ENCODE measurements at regions not wholly inside any gene's neighbourhood (a gene's known extent, or its start where the extent isn't known, plus 50 kb on each side); places are given as distances from the start of the nearest gene placed in this dataset.
A peak's percentile ranks its signal among the peaks of the same experiment; 100 is the strongest.

DNA sequence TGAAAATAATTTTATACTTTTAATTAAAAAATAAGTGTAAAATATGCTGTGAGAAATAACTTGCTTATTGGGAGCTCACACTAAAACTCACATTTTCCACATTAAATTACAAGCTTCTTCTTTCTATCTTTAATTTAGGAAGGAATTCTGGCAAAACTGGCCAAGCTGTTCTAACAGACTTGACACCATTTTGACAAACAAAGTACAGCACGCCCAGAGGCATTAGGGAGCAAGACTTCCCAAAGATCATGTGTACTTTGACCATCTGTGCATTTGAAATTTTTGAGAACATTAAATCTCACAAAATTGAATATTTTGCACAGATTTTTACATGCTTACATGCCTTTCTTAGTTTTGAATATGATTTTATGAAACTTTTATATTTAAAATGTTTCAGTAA is 1288.4 kb upstream of the CADM2 start:
- ATAC-seq, result no peak

GRCh38 chr3:83683937-83684598 is 1274.7 kb upstream of the CADM2 start:
- no peak for ATAC-seq
- intact Hi-C loops (cut with DNase I), result no loop called here

More for the DNA sequence above, 1288.4 kb upstream of the CADM2 start:
- DNase-seq (ENCODE audit: missing footprints), result no peak
- intact Hi-C loops (cut with DNase I), result no loop called here

GRCh38 chr3:83706669-83707068 is 1252.1 kb upstream of the CADM2 start:
- DNase-seq (ENCODE audit: missing footprints) (no peak), ATAC-seq (no peak)
- intact Hi-C loops (cut with DNase I), result no loop called here

More at GRCh38 chr3:83683937-83684598, 1274.7 kb upstream of the CADM2 start:
- DNase-seq (ENCODE audit: missing footprints), result no peak

GRCh38 chr3:83715307-83715706 is 1243.5 kb upstream of the CADM2 start:
- no peak for ATAC-seq
- intact Hi-C loops (cut with DNase I), result no loop called here
- DNase-seq (ENCODE audit: missing footprints), result no peak

- no peak for ATAC-seq
- intact Hi-C loops (cut with DNase I), result no loop called here
- DNase-seq (ENCODE audit: missing footprints), result no peak
Measured at GRCh38 chr3:83729576-83729975, 1229.2 kb upstream of the CADM2 start.

GRCh38 chr3:83734656-83735055 is 1224.1 kb upstream of the CADM2 start:
- DNase-seq (ENCODE audit: missing footprints) (no peak), ATAC-seq (no peak)
- intact Hi-C loops (cut with DNase I), result no loop called here

GRCh38 chr3:83738202-83738601 is 1220.6 kb upstream of the CADM2 start:
- no peak for DNase-seq (ENCODE audit: missing footprints)
- no peak for ATAC-seq
- intact Hi-C loops (cut with DNase I), result no loop called here

- ATAC-seq, result peak; percentile 52
- intact Hi-C loops (cut with DNase I), result no loop called here
- DNase-seq (ENCODE audit: missing footprints), result no peak
Measured at GRCh38 chr3:83740504-83740903, 1218.3 kb upstream of the CADM2 start.

DNA sequence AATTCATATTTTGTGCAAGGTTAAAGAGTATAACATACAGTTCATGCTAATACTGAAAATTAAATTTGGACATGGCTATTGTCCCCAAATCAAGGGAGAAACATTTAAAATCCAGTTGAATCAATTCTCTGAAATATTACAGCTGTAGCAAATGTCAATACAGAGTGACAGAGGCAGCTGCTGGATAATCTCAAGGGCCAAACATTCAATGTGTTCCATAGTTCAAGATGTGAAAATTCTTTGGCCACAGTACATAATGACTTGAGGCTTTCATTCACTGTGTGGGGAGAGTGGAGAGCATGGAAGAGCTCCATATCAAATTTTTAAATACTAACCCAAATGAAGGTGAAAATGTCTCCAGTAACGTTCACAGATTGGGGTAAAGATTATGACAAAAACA is 1192.8 kb upstream of the CADM2 start:
- intact Hi-C loops (cut with DNase I), result no loop called here
- no peak for DNase-seq (ENCODE audit: missing footprints)
- ATAC-seq, result no peak

GRCh38 chr3:83769791-83770663 is 1188.8 kb upstream of the CADM2 start:
- intact Hi-C loops (cut with DNase I), result no loop called here
- DNase-seq (ENCODE audit: missing footprints), result no peak
- no peak for ATAC-seq

DNA sequence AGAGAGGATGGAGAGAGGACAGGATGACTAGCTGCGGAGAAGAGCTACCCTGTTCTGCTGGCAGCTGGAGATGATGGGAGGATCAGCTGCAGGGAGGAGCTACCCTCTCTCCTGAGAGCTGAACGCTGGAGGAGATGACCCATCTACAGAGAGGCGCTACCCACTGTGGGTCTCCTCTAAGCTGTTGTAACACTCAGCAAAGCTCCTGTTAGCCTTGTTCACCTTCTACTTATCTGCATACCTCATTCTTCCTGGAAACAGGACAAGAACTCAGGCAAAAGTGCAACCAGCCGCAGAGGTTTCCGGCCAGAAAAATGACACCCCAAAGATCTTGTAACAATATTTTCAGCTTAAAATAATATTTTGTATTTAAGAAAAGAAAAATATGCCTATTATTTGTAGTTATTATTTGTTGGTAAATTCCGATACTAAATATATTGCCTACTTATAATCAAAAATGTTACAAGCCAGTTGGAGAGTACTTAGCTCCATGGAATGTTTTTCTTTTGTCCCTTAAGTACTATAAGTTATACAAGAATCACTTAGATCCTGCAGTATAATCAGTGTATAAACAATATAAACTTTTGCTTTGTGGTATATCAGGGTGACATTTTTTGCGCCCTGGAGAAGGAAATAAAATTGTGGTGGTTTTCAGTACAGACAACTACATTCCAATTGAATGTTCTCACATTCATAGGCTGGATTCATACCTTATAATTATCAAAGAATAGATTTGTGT is 1188.0 kb upstream of the CADM2 start:
- intact Hi-C loops (cut with DNase I), result no loop called here
- ATAC-seq, result no peak
- no peak for DNase-seq (ENCODE audit: missing footprints)

GRCh38 chr3:83802801-83803200 is 1156.0 kb upstream of the CADM2 start:
- no peak for DNase-seq (ENCODE audit: missing footprints)
- intact Hi-C loops (cut with DNase I), result no loop called here
- no peak for ATAC-seq

DNA sequence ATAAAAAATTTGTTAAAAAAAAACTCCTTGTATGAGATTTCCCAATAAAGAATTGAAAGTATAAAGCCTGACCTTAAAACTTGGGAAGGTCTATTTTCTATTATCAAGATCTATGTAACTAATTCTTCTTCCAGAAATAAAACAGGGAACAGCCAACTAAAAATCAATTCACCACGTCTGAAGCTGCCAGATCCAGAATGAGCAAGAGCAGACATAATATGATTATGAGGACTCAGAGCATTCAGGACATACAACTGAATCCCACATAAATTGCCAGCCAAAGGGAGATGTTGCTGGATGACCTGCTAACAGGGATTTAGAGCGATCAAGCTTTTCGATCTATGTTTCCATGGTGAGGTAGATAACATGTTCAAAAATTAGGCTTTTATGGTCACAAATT is 1151.3 kb upstream of the CADM2 start:
- intact Hi-C loops (cut with DNase I), result no loop called here
- DNase-seq (ENCODE audit: missing footprints) (no peak), ATAC-seq (no peak)

- no peak for ATAC-seq
- no peak for DNase-seq (ENCODE audit: missing footprints)
- intact Hi-C loops (cut with DNase I), result no loop called here
Measured at GRCh38 chr3:83813176-83813575, 1145.6 kb upstream of the CADM2 start.

GRCh38 chr3:83816653-83817052 is 1142.1 kb upstream of the CADM2 start:
- DNase-seq (ENCODE audit: missing footprints) (no peak), ATAC-seq (no peak)
- intact Hi-C loops (cut with DNase I), result no loop called here

- DNase-seq (ENCODE audit: missing footprints) (no peak), ATAC-seq (no peak)
- intact Hi-C loops (cut with DNase I), result no loop called here
Measured at GRCh38 chr3:83821506-83821905, 1137.3 kb upstream of the CADM2 start.

DNA sequence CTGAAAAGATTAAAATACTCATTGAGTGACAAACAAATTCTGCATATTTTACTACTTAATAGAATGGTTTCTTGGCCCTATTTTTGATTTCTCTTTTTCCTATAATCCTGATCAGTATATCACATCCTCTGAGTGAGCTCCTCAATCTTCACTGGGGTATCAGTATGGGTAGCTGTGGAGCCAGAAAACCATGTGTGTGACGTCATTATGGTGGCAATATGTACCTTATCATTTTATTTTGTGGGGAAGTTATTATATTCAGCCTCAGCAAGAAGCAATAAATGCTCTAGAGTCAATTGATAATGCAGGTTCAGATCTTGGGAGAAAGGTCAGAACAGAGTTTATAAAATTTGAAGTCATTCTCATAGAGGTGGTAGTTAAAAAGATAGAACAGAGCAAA is 1135.7 kb upstream of the CADM2 start:
- DNase-seq (ENCODE audit: missing footprints) (no peak), ATAC-seq (no peak)
- intact Hi-C loops (cut with DNase I), result no loop called here

DNA sequence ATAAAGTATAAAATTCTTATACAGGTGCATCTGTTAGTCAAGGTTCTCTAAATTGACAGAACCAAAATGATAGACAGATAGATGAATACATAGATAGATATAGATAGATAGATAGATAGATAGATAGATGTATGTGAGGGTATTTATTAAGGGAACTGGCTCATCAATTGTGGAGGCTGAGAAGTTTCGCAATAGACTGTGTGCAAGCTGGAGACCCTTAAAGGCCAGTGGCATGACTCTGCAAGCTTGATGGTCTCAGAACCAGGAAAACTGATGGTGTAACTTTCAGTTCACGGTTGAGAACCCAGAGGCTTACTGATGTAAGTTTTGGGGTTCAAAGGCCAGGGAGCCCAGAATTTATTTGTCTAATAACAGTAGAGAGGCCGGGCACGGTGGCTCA is 1123.7 kb upstream of the CADM2 start:
- ATAC-seq, result no peak
- intact Hi-C loops (cut with DNase I), result no loop called here

DNA sequence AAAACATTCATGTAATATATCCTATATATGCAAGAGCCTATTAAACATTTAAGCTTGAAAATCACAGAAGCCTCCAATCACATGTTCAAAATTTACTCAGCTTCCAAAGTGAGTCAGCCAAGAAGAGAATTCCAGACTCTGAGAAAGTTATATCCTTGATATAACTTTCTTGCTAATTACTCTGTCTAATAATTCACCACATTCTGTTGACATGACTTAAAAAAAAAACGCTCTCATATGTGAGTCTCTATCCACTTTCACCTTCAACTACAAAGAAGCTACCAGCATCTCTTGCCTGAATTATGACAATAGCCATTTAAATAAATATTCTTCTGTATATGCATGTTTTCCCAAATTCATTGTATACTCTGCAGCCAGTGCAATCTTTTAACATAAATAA is 1116.3 kb upstream of the CADM2 start:
- ATAC-seq (no peak), DNase-seq (ENCODE audit: missing footprints) (no peak)
- intact Hi-C loops (cut with DNase I), result no loop called here

More for the DNA sequence above, 1123.7 kb upstream of the CADM2 start:
- DNase-seq (ENCODE audit: missing footprints), result no peak

DNA sequence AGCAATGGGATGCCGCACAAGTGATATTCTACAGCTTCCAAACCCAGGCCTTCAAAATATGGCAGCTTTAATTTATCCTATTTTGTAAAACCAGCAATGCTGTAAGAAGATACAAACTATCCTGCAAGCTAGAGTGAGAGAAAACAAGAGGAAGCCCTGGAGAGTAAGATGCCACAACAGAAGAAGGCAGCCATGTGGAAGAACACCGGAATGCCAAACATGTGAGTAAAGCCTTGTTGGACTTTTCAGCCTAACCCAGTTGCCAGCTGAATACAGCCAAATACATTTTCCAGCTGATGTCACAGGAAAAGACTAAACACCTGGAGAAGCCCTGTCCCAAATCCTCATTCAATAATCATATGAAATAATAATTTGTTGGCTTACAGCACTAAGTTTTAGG is 1115.1 kb upstream of the CADM2 start:
- intact Hi-C loops (cut with DNase I), result no loop called here
- DNase-seq (ENCODE audit: missing footprints) (no peak), ATAC-seq (no peak)

All from Right ventricle myocardium inferior (tissue), 1 donor.